H9 (cell line): ENCODE measurements at regions not wholly inside any gene's neighbourhood (a gene's known extent, or its start where the extent isn't known, plus 50 kb on each side); places are given as distances from the start of the nearest gene placed in this dataset.

ENCODE experiments used
- DNase-seq: peaks from one replicate; pipeline ENCODE4 v3.0.0-alpha.2; 2017
- H2AFZ ChIP-seq: one replicate; pipeline ENCODE4 v1.6.1; 2013; ENCODE audit warnings: mild to moderate bottlenecking, low read length, control low read depth, moderate library complexity
- H2AK5ac ChIP-seq: 2 replicates; pipeline ENCODE4 v1.6.1; 2013; ENCODE audit warnings: low read length, control low read depth, mixed read lengths; ENCODE audit not compliant: insufficient read length
- H2BK120ac ChIP-seq: one replicate; pipeline ENCODE4 v1.6.1; 2013; ENCODE audit warnings: low read depth, mild to moderate bottlenecking, low read length, control low read depth, inconsistent platforms; ENCODE audit not compliant: poor library complexity, severe bottlenecking
- H2BK12ac ChIP-seq: 2 replicates; pipeline ENCODE4 v1.6.1; 2013; ENCODE audit warnings: low read length, control low read depth, mixed read lengths, low read depth; ENCODE audit not compliant: insufficient read length
- H2BK15ac ChIP-seq: 2 replicates; pipeline ENCODE4 v1.6.1; 2013; ENCODE audit warnings: low read depth, low read length, control low read depth
- H2BK20ac ChIP-seq: one replicate; pipeline ENCODE4 v1.6.1; 2013; ENCODE audit warnings: low read depth, mild to moderate bottlenecking, low read length, control low read depth, inconsistent platforms; ENCODE audit not compliant: poor library complexity, severe bottlenecking
- H2BK5ac ChIP-seq: 2 replicates; pipeline ENCODE4 v1.6.1; 2013; ENCODE audit warnings: low read length, control low read depth, mixed read lengths; ENCODE audit not compliant: insufficient read length
- H3K14ac ChIP-seq: 2 replicates; pipeline ENCODE4 v1.6.1; 2013; ENCODE audit warnings: low read length, control low read depth; ENCODE audit not compliant: insufficient read depth
- H3K18ac ChIP-seq: 2 replicates; pipeline ENCODE4 v1.6.1; 2013; ENCODE audit warnings: low read depth, mild to moderate bottlenecking, mixed read lengths, low read length, control low read depth; ENCODE audit not compliant: insufficient read length
- H3K23ac ChIP-seq: 2 replicates; pipeline ENCODE4 v1.6.1; 2013; ENCODE audit warnings: low read length, control low read depth, mixed read lengths, low read depth; ENCODE audit not compliant: insufficient read length
- H3K23me2 ChIP-seq: 2 replicates; pipeline ENCODE4 v1.6.1; 2013; ENCODE audit warnings: low read depth, mild to moderate bottlenecking, mixed read lengths, low read length, control low read depth; ENCODE audit not compliant: insufficient read length, poor library complexity, severe bottlenecking
- H3K27ac ChIP-seq: 2 replicates; pipeline ENCODE4 v1.5.1; 2013; ENCODE audit warnings: low read length, control low read depth, mixed read lengths, low read depth; ENCODE audit not compliant: insufficient read length
- H3K27me3 ChIP-seq: 2 replicates; pipeline ENCODE4 v1.6.1; 2013; ENCODE audit warnings: low read length, control low read depth, inconsistent platforms; ENCODE audit not compliant: insufficient read depth
- H3K4ac ChIP-seq: 2 replicates; pipeline ENCODE4 v1.6.1; 2013; ENCODE audit warnings: low read depth, mild to moderate bottlenecking, control low read depth, inconsistent platforms, low read length, moderate library complexity
- H3K4me1 ChIP-seq: 2 replicates; pipeline ENCODE4 v1.6.1; 2013; ENCODE audit warnings: low read length, control low read depth, inconsistent platforms; ENCODE audit not compliant: insufficient read depth
- H3K4me2 ChIP-seq: 2 replicates; pipeline ENCODE4 v1.6.1; 2013; ENCODE audit warnings: low read length, control low read depth, mixed read lengths; ENCODE audit not compliant: insufficient read length, insufficient read depth
- H3K56ac ChIP-seq: 2 replicates; pipeline ENCODE4 v1.6.1; 2013; ENCODE audit warnings: low read depth, mild to moderate bottlenecking, mixed read lengths, low read length, control low read depth; ENCODE audit not compliant: insufficient read length
- H3K79me1 ChIP-seq: 2 replicates; pipeline ENCODE4 v1.6.1; 2013; ENCODE audit warnings: low read depth, mild to moderate bottlenecking, moderate library complexity, low read length, control low read depth, inconsistent platforms; ENCODE audit not compliant: insufficient read depth, poor library complexity, severe bottlenecking
- H3K79me2 ChIP-seq: 2 replicates; pipeline ENCODE4 v1.6.1; 2013; ENCODE audit warnings: low read length, control low read depth, inconsistent platforms; ENCODE audit not compliant: insufficient read depth
- H3K9ac ChIP-seq: 2 replicates; pipeline ENCODE4 v1.6.1; 2013; ENCODE audit warnings: low read length, control low read depth, mixed read lengths; ENCODE audit not compliant: insufficient read length; ENCODE audit errors: extremely low read depth
- H3K9me3 ChIP-seq: one replicate; pipeline ENCODE4 v1.6.1; 2013; ENCODE audit warnings: low read depth, low read length, inconsistent platforms; ENCODE audit not compliant: control insufficient read depth
- H3T11ph ChIP-seq: one replicate; pipeline ENCODE4 v1.6.1; 2013; ENCODE audit warnings: mild to moderate bottlenecking, low read length, control low read depth, inconsistent platforms
- H4K20me1 ChIP-seq: one replicate; pipeline ENCODE4 v1.6.1; 2013; ENCODE audit not compliant: control insufficient read depth, insufficient read length, insufficient read depth
- H4K5ac ChIP-seq: 2 replicates; pipeline ENCODE4 v1.6.1; 2013; ENCODE audit warnings: low read depth, mild to moderate bottlenecking, mixed read lengths, low read length, control low read depth; ENCODE audit not compliant: insufficient read length
- H4K8ac ChIP-seq: replicated peaks from 2 replicates; pipeline ENCODE4 v1.6.1; 2013; ENCODE audit warnings: low read length, control low read depth, mixed read lengths, low read depth; ENCODE audit not compliant: insufficient read length
- H4K91ac ChIP-seq: 2 replicates; pipeline ENCODE4 v1.6.1; 2013; ENCODE audit warnings: low read depth, mild to moderate bottlenecking, moderate library complexity, mixed read lengths, low read length, control low read depth; ENCODE audit not compliant: insufficient read length
- H3K27ac Mint-ChIP-seq, 3 experiments: 2 replicates in 2 of 3; 3 replicates in 1 of 3; pipeline ENCODE4 v1.8.0; 2020 to 2021; ENCODE audit warnings: mixed read lengths in 3 of 3, mild to moderate bottlenecking in 1 of 3, moderate library complexity in 1 of 3
- H3K27me3 Mint-ChIP-seq: 2 replicates; pipeline ENCODE4 v1.8.0; 2021; ENCODE audit warnings: low read depth, mild to moderate bottlenecking, moderate library complexity, mixed read lengths
- H3K36me3 Mint-ChIP-seq, 3 experiments: 2 replicates in 2 of 3; 3 replicates in 1 of 3; pipeline ENCODE4 v1.8.0; 2020 to 2021; ENCODE audit warnings: low read depth in 3 of 3, mixed read lengths in 3 of 3; ENCODE audit not compliant: insufficient read depth in 1 of 3
- H3K4me1 Mint-ChIP-seq, 2 experiments: 2 replicates each; pipeline ENCODE4 v1.8.0; 2020; ENCODE audit warnings: mixed read lengths in 2 of 2
- H3K4me3 Mint-ChIP-seq, 2 experiments: 2 replicates in 1 of 2; 3 replicates in 1 of 2; pipeline ENCODE4 v1.8.0; 2020 to 2021; ENCODE audit warnings: mild to moderate bottlenecking in 2 of 2, mixed read lengths in 2 of 2, moderate library complexity in 1 of 2
- H3K9me3 Mint-ChIP-seq, 2 experiments: 2 replicates in 1 of 2; 3 replicates in 1 of 2; pipeline ENCODE4 v1.8.0; 2020; ENCODE audit warnings: mild to moderate bottlenecking in 2 of 2, mixed read lengths in 2 of 2, moderate library complexity in 1 of 2
- CTCF ChIP-seq: fragments of 200-600 bp; sonication (generic); conservative IDR thresholded peaks from 3 replicates; pipeline ENCODE4 v1.8.0; 2021; ENCODE audit warnings: antibody characterized with exemption, mild to moderate bottlenecking
- WGBS: extraction: QIAGEN DNeasy Blood & Tissue Kit; methylation state at CpG from one replicate; pipeline ENCODE4 v1.1.7; 2013; ENCODE audit warnings: missing lambda C conversion rate, low lambda C conversion rate, mixed read lengths; ENCODE audit not compliant: insufficient read length; ENCODE audit errors: extremely low coverage; 5-methylcytosine and 5-hydroxymethylcytosine counted together

GRCh38 chr4:30001628-30002027 lies 718.5 kb upstream of the PCDH7 start:
- no peaks in the 10 kb centered on the region for H3K27me3 ChIP-seq
- no peak overlapping the region for H3K56ac ChIP-seq
- no peak overlapping the region for H3K4me3 Mint-ChIP-seq
- H2AFZ ChIP-seq = no peak overlapping the region
- H3K9me3 ChIP-seq = no peaks in the 10 kb centered on the region
- no peak overlapping the region for H2BK5ac ChIP-seq
- no peak overlapping the region for H3K14ac ChIP-seq
- H4K91ac ChIP-seq = no peak overlapping the region
- TF ChIP-seq CTCF = no peak
- no peaks in the 10 kb centered on the region for H3K36me3 Mint-ChIP-seq
- H2BK12ac ChIP-seq = no peak overlapping the region
- no peaks in the 10 kb centered on the region for H3K9me3 Mint-ChIP-seq
- WGBS = no CpG with 5 or more reads among the region's 1 CpG
- H3K27ac ChIP-seq = no peak overlapping the region
- H2BK20ac ChIP-seq = no peak overlapping the region
- H2AK5ac ChIP-seq = no peak overlapping the region
- DNase-seq = no peak
- no peak overlapping the region for H3K23ac ChIP-seq
- no peak overlapping the region for H4K5ac ChIP-seq
- no peak overlapping the region for H3K9ac ChIP-seq
- H4K20me1 ChIP-seq = no peaks in the 10 kb centered on the region
- no peaks in the 10 kb centered on the region for H3K79me2 ChIP-seq
- H3K4ac ChIP-seq = no peak overlapping the region
- H2BK120ac ChIP-seq = no peak overlapping the region
- H3K4me1 Mint-ChIP-seq = no peaks in the 10 kb centered on the region
- H3K27ac Mint-ChIP-seq = no peak overlapping the region
- H3K4me1 ChIP-seq = no peaks in the 10 kb centered on the region
- no peak overlapping the region for H3K4me2 ChIP-seq
- no peak overlapping the region for H3T11ph ChIP-seq
- H3K23me2 ChIP-seq = no peaks in the 10 kb centered on the region
- H3K27me3 Mint-ChIP-seq = no peaks in the 10 kb centered on the region
- no peak overlapping the region for H3K18ac ChIP-seq
- no peak overlapping the region for H4K8ac ChIP-seq
- H3K79me1 ChIP-seq = no peaks in the 10 kb centered on the region
- H2BK15ac ChIP-seq = no peak overlapping the region
